SK-N-SH treated with all-trans-retinoic acid at 6 μM for 48 hours (cell line): ENCODE measurements at regions not wholly inside any gene's neighbourhood (a gene's known extent, or its start where the extent isn't known, plus 50 kb on each side); places are given as distances from the start of the nearest gene placed in this dataset.

ENCODE experiments used
- ATAC-seq: fragments of 200-7000 bp; cut with Tn5 transposase; 3 replicates; pipeline ENCODE4 v1.9.1; 2020; ENCODE audit warnings: mild to moderate bottlenecking, moderate library complexity
- ARNTL ChIP-seq: fragments of 450-650 bp; formaldehyde crosslinking; IDR thresholded peaks from 2 replicates; pipeline ENCODE4 v1.5.0; 2020; ENCODE audit warnings: low read depth, mild to moderate bottlenecking, moderate library complexity, borderline replicate concordance
- CREB5 ChIP-seq: fragments of 250-450 bp; sonication (Bioruptor Pico); IDR thresholded peaks from 2 replicates; pipeline ENCODE4 v1.5.1; 2020; ENCODE audit warnings: low read depth, mild to moderate bottlenecking, moderate library complexity
- CSDC2 ChIP-seq: fragments of 250-450 bp; sonication (Bioruptor Pico); IDR thresholded peaks from 2 replicates; pipeline ENCODE4 v1.5.0; 2020; ENCODE audit warnings: mild to moderate bottlenecking, moderate library complexity
- CSRNP3 ChIP-seq: fragments of 250-450 bp; sonication (Bioruptor Pico); IDR thresholded peaks from 2 replicates; pipeline ENCODE4 v1.5.1; 2021; ENCODE audit warnings: mild to moderate bottlenecking, moderate library complexity
- ESRRG ChIP-seq: fragments of 250-450 bp; sonication (Bioruptor Pico); IDR thresholded peaks from 2 replicates; pipeline ENCODE4 v1.6.1; 2021; ENCODE audit warnings: mild to moderate bottlenecking
- GLIS3 ChIP-seq: fragments of 250-450 bp; sonication (Bioruptor Pico); IDR thresholded peaks from 2 replicates; pipeline ENCODE4 v1.5.0; 2020; ENCODE audit warnings: mild to moderate bottlenecking, moderate library complexity
- ISL1 ChIP-seq: fragments of 250-450 bp; sonication (Bioruptor Pico); IDR thresholded peaks from 2 replicates; pipeline ENCODE4 v2.1.2; 2022; ENCODE audit warnings: mild to moderate bottlenecking, moderate library complexity
- OSR1 ChIP-seq: fragments of 250-450 bp; sonication (Bioruptor Pico); IDR thresholded peaks from 2 replicates; pipeline ENCODE4 v1.8.0; 2022; ENCODE audit warnings: moderate library complexity, mild to moderate bottlenecking, inconsistent platforms
- PATZ1 ChIP-seq: fragments of 250-450 bp; sonication (Bioruptor Pico); IDR thresholded peaks from 2 replicates; pipeline ENCODE4 v1.8.0; 2020; ENCODE audit warnings: mild to moderate bottlenecking, moderate library complexity, borderline replicate concordance
- POU6F1 ChIP-seq: fragments of 250-450 bp; sonication (Bioruptor Pico); IDR thresholded peaks from 2 replicates; pipeline ENCODE4 v1.8.0; 2021; ENCODE audit warnings: low read depth, mild to moderate bottlenecking, moderate library complexity, borderline replicate concordance
- PPARA ChIP-seq: fragments of 250-450 bp; sonication (Bioruptor Pico); IDR thresholded peaks from 2 replicates; pipeline ENCODE4 v1.5.0; 2020; ENCODE audit warnings: mild to moderate bottlenecking, borderline replicate concordance
- RARB ChIP-seq: fragments of 250-450 bp; sonication (Bioruptor Pico); IDR thresholded peaks from 2 replicates; pipeline ENCODE4 v1.8.0; 2021; ENCODE audit warnings: mild to moderate bottlenecking, moderate library complexity
- SNAI2 ChIP-seq: fragments of 250-450 bp; sonication (Bioruptor Pico); IDR thresholded peaks from 2 replicates; pipeline ENCODE4 v1.5.0; 2020; ENCODE audit warnings: mild to moderate bottlenecking, moderate library complexity
- TOX ChIP-seq: fragments of 250-450 bp; sonication (Bioruptor Pico); IDR thresholded peaks from 2 replicates; pipeline ENCODE4 v1.8.0; 2021; ENCODE audit warnings: mild to moderate bottlenecking, moderate library complexity, borderline replicate concordance
- ZC3H10 ChIP-seq: fragments of 250-450 bp; sonication (Bioruptor Pico); IDR thresholded peaks from 2 replicates; pipeline ENCODE4 v1.5.1; 2021; ENCODE audit warnings: mild to moderate bottlenecking, moderate library complexity
- ZFP30 ChIP-seq: fragments of 450-650 bp; formaldehyde crosslinking; IDR thresholded peaks from 2 replicates; pipeline ENCODE4 v1.5.0; 2022; ENCODE audit warnings: mild to moderate bottlenecking, moderate library complexity
- ZNF565 ChIP-seq: fragments of 450-650 bp; formaldehyde crosslinking; conservative IDR thresholded peaks from 2 replicates; pipeline ENCODE4 v1.5.0; 2020; ENCODE audit warnings: low read depth, mild to moderate bottlenecking, moderate library complexity
- ZNF70 ChIP-seq: fragments of 450-650 bp; formaldehyde crosslinking; IDR thresholded peaks from 2 replicates; pipeline ENCODE4 v1.5.0; 2020; ENCODE audit warnings: mild to moderate bottlenecking, moderate library complexity
- ZNF8 ChIP-seq: fragments of 450-650 bp; formaldehyde crosslinking; IDR thresholded peaks from 2 replicates; pipeline ENCODE4 v1.5.0; 2020; ENCODE audit warnings: mild to moderate bottlenecking, moderate library complexity

GRCh38 chr3:124092811-124093210 lies 100.9 kb upstream of the ROPN1 start (continued):
- TF ChIP-seq CREB5 (CRISPR knock-in tag) (no peak), GLIS3 (no peak), RARB (CRISPR knock-in tag) (no peak), OSR1 (CRISPR knock-in tag) (no peak)

GRCh38 chr3:124094496-124094895 lies 102.6 kb upstream of the ROPN1 start:
- TF ChIP-seq ZC3H10 (CRISPR knock-in tag) (no peak), POU6F1 (no peak), ZNF8 (CRISPR knock-in tag) (no peak), ZNF565 (no peak), ISL1 (CRISPR knock-in tag) (no peak), PATZ1 (CRISPR knock-in tag) (no peak), SNAI2 (CRISPR knock-in tag) (no peak), CSDC2 (no peak)
- ATAC-seq = no peak

- ATAC-seq = peak; percentile 52
- TF ChIP-seq ZNF565 = no peak
Observed at GRCh38 chr3:124097362-124098131, 105.6 kb upstream of the ROPN1 start.

- ATAC-seq = no peak
- no peak for TF ChIP-seq PPARA (CRISPR knock-in tag)
- TF ChIP-seq ZFP30 = no peak
- no peak for TF ChIP-seq ZNF565
- no peak for TF ChIP-seq ZC3H10 (CRISPR knock-in tag)
- TF ChIP-seq ZNF70 (CRISPR knock-in tag) = no peak
- no peak for TF ChIP-seq ISL1 (CRISPR knock-in tag)
- TF ChIP-seq SNAI2 (CRISPR knock-in tag) = no peak
- TF ChIP-seq GLIS3 = no peak
- TF ChIP-seq ZNF8 (CRISPR knock-in tag) = no peak
- TF ChIP-seq TOX (CRISPR knock-in tag) = no peak
- TF ChIP-seq POU6F1 = no peak
- TF ChIP-seq ESRRG = no peak
Observed at GRCh38 chr3:124101643-124102042, 109.7 kb upstream of the ROPN1 start.

GRCh38 chr3:124107104-124107890 lies 115.4 kb upstream of the ROPN1 start:
- ATAC-seq = peak; percentile 86
- TF ChIP-seq CREB5 (CRISPR knock-in tag) = no peak
- no peak for TF ChIP-seq SNAI2 (CRISPR knock-in tag)
- TF ChIP-seq ZNF70 (CRISPR knock-in tag) = no peak
- no peak for TF ChIP-seq ARNTL (CRISPR knock-in tag)
- TF ChIP-seq POU6F1 = no peak
- TF ChIP-seq GLIS3 = no peak
- no peak for TF ChIP-seq CSRNP3
- no peak for TF ChIP-seq PPARA (CRISPR knock-in tag)
- TF ChIP-seq ZNF8 (CRISPR knock-in tag) = no peak
- no peak for TF ChIP-seq PATZ1 (CRISPR knock-in tag)
